GM19467 (cell line): ENCODE measurements at regions not wholly inside any gene's neighbourhood (a gene's known extent, or its start where the extent isn't known, plus 50 kb on each side); places are given as distances from the start of the nearest gene placed in this dataset.
A peak's percentile ranks its signal among the peaks of the same experiment; 100 is the strongest.

Source experiments
- ATAC-seq: cut with Tn5 transposase; IDR thresholded peaks from one replicate; pipeline ENCODE4 v1.9.1; 2021; ENCODE audit warnings: mild to moderate bottlenecking, moderate library complexity; ENCODE audit not compliant: unreplicated experiment

DNA sequence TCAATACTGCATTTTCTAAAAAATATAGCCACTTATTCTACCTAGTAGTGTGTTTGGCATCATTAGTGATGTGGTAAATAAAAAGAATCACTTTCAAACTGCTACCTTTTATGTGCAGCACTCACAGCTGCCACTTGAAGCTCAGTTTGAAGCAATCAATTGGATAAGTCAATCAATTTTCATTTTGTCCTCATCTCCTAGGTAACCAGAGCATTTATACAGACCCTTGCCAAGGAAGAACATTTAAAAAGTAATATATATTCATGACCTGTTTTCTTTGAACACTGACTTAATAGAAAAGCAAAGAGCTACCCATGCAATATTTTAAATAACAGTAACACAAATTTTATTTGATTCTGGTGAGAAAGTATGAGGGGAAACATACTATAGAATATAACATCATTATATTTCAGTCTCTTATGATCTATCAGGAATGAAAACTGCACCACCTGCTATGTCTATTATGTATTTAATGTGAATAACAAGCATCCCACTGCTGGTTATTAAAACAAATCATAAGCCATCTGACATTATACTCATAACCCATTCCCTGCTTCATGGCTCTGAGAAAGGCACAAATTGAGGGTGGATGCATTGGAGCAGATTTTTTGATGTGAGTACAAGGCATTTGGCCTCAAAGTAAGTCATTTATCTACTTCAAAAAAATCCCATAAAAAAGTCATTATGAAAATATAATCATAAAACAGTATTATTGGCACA lies 168.4 kb upstream of the C21orf91 start:
- ATAC-seq = no peak

DNA sequence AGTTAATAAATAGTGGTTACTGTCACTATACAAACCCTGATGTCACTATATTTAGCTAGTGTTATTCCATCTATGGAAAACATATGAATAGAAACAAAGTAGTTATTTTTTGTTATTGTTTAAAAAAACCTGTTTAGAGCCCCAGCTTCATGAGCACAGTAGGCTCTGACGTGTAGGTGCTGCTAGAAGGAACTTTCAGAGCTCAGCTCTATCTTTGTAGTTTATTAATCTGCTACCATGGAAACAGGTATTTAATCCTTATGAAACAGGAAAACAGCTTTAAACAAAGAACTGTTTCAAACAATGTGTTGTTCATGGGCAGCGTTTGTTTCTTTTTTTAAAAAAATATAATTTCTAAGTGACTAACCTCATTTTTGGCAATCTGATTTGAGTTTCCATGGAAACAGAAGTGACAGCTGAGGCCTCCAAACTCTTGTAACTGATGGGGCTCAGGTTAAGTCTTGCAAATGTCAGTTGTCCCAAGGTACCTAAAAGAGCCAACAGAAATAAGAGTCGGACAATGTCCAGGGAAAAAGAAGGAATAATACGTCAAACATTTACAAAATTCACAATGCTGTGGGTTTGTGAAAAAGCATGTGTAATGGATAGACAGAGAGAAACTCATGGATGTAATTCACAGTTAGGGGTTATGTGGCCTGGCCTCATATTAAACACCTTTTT lies 162.0 kb upstream of the C21orf91 start:
- ATAC-seq = no peak

- ATAC-seq = no peak
Measured at GRCh38 chr21:17979763-17980162, 160.6 kb upstream of the C21orf91 start.

GRCh38 chr21:17978895-17979294 lies 159.7 kb upstream of the C21orf91 start:
- no peak for ATAC-seq

DNA sequence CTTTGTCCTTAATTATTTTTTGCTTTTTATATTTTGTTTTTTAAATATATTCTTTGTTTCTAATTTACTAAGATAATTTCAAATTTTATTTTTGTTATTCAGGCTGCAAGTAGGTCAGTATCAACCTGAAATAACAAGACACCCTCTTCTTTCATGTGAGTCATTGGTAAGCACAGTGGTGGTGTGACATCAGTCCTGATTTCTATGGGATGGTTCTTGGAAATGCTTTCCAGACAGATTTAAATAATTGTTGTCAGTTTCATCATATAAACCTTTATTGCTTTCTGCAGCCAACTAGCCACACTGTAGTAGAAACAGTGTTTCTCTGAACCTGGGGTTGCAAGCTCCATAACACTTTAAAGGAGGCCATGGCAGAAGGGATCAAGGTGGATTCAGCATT lies 157.5 kb upstream of the C21orf91 start:
- no peak for ATAC-seq

DNA sequence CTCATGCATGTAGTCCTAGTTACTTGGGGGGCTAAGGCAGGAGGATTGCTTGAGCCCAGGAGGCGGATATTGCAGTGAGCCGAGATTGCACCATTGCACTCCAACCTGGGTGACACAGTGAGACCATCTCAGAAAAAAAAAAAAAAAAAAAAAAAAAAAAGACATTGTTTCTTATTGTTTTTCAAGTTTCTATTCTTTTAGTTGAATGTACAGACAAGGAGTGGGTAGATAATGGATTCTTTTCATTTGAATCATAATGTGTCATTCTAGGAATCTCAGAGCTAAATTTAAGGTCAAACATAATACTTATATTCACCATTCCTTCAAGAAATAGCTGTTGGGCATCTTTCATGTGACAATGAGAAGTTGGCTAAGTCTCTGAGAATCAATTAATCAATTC lies 157.0 kb upstream of the C21orf91 start:
- no peak for ATAC-seq

GRCh38 chr21:17967319-17967718 lies 148.2 kb upstream of the C21orf91 start:
- ATAC-seq = no peak

DNA sequence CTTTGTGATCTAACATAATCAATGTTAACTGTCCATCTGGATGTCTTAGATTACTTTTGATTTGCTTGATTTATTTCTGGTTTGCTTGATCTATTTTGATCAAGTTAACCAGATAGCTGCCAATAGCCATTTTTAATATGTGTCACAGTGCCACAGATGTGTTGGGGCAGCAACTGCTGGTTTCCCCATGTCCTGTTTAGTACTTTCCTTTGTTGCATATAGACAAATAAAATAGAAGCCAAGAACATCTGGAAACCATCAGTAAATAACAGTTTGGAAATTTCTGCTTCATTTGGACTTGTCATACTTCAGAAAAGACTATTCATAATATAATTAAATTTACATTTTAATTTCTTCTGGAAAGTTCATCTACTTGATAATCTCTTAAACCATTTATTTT lies 145.6 kb upstream of the C21orf91 start:
- no peak for ATAC-seq

DNA sequence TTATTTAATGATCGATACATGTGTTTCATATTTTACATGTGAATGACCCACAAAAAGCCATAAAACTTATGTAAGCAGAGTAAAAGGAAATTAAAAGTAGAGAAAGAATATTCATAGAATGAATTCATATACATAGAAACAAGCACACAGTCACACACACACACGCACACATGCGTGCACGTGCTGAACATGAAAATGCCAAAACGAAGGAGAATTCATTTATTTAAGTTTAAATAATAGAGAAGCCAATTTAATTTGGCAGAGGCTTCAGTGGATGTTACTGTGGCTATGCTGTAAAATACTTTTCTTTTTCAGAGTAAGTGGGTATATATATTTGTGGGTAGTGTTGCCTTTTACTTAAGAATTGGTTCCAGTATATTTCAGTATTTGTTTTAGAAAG lies 145.0 kb upstream of the C21orf91 start:
- ATAC-seq = no peak

GRCh38 chr21:17950591-17950990 lies 131.4 kb upstream of the C21orf91 start:
- ATAC-seq = no peak

DNA sequence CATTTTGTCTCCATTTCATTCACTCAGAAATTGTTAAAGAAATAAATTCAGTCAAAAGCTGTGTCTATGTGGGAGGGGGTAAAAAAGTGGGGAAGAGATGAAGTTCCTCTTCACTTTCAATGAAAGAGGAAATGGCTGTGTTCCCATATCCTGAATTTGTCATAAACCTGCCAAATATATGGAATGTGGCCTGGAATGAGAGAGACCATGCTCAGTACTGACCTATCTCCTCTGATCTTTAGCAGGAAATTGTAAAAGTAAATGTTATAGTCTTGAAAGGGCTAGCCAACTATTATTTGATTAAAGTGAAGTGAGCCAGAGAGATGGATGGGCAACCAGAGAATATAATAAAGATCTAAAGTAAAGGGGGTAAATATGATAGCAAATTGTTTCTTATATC lies 130.3 kb upstream of the C21orf91 start:
- ATAC-seq = no peak

DNA sequence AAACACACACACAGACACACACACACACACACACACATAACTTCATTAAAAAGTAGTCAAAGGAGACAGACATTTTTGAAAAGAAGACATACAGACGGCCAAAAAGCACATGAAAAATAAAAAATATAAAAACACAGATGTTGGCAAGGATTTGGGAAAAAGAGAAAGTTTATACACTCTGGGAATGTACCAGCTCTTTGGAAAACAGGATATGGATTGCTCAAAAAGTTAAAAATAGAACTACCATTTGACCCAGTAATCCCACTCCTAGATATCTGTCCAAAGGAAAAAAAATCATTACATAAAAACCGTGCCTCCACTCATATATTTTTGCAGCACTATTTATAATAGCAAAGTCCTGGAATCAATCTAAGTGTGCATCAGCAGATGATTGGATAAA lies 128.4 kb upstream of the C21orf91 start:
- ATAC-seq = no peak

DNA sequence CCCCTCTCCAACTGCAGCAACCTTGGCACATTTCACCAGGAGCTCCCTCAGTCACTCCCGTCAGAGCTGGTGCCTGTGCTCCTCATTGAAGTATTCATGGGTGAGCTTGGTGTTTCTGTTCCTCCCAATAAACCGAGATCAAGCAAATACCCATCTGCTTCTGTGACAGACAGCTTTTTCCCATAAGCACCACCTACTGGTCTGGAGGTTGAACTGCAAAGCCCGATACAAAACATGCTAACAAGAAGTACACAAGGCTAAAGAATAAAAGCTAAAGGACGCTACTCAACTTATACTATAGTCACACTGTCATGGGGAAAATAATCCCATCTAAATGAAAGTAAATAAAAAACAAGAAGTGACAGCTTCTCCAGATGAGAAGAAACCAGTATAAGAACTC lies 111.9 kb upstream of the C21orf91 start:
- no peak for ATAC-seq

- no peak for ATAC-seq
Measured at GRCh38 chr21:17930093-17930492, 110.9 kb upstream of the C21orf91 start.

DNA sequence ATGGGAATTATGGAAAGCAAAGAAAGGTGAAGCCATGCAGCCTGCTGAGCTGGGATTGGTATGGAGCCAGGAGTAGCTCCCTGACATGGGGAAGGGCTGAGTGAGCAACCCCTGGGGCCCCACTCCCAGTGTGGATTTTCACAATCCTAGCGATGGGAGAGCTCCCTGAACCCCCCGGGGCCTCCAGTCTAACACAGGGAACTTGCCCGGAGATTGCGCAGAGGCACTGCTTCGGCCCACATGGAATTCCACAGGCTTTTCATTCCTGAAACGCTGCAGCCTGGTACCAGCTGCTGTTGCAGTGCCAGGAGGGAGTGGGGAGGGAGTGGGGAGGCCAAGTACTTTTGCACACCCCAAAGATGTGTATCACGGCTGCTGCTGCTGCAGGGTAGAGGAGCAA lies 110.4 kb upstream of the C21orf91 start:
- no peak for ATAC-seq

GRCh38 chr21:17925899-17926298 lies 106.7 kb upstream of the C21orf91 start:
- ATAC-seq = no peak

- peak; percentile 98 for ATAC-seq
Measured at GRCh38 chr21:17925000-17925610, 105.9 kb upstream of the C21orf91 start.

DNA sequence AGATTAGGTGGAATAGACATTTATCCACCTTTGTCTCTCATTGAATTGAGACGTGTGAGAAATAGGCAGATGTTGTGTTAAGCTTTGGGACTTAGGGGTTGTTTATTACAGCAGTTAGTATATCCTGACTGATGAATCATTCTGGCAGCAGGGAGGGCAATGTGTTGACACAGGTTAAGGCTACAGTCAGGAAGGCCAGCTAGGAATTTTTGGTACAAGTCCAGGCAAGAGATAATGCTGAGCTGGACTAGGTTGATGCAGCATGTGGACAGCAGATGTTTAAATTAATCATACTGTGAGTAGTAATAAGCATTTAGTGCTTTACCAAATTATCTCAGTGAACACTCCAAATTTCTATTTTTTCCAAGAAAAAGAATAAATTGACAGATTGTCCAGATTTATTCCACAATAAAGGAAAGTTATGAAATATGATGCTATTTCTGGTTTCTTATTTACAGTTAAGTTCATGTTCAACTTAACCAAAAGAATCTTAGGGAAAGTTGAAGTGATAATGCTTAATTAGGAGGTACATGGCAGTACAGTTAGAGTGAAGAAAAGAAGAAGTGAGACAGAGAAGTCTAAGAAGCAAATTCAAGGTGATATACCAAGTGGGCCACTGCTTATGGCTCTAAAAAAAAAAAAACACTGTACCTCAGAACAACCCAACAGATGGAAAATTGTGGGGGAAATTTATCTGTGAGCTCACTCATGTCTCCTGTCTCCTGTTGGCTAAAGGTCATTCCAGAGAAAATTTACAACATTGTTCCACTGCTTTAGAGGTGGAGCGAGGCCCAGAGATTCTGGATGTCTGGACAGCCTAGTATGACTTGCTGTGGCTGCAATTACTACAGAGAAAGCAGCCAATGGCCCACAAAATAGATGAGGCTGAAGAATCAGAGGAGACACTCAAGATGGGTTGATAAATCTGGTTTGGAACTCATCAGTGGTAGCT lies 102.7 kb upstream of the C21orf91 start:
- no peak for ATAC-seq

DNA sequence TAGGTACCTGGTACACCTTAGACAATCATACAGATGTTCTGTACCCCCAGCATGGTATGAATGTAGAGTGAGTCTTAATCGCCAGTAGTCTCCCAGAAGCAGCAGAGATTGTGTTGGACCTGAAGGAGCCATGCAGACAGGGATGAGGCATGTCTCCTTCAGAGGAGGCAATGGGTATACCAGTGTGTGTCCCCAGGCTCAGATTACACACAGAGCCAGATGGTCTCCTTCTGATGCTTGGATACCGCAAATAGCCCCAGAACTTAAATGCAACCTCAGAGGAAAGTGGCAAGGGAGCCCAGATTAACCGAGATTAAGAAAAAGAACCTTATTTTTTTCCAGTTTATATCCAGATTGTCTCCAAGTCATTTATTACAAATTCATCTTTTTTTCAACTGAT lies 96.8 kb upstream of the C21orf91 start:
- no peak for ATAC-seq

DNA sequence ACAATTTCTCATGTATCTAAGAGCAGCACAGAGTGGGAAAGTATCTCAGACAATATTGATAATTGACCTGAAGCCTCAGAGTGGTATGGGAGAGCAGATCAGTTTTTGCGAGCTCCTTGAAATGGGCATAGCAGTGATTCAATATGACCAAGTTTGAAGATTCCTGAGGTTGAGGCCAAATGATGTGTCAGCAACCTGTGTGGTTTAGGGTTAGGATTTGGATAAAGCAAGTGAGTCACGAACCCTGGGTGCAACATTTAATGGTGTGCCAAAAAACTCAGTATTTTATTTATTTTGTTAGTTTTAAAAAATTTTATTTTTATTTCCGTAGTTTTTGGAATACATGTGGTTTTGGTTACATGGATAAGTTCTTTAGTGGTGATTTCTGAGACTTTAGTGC lies 92.5 kb upstream of the C21orf91 start:
- no peak for ATAC-seq

GRCh38 chr21:17903929-17904639 lies 84.9 kb upstream of the C21orf91 start:
- ATAC-seq = no peak
